HG03565 (cell line): ENCODE measurements at regions not wholly inside any gene's neighbourhood (a gene's known extent, or its start where the extent isn't known, plus 50 kb on each side); places are given as distances from the start of the nearest gene placed in this dataset.

Experiments used
- ATAC-seq: cut with Tn5 transposase; IDR thresholded peaks from one replicate; pipeline ENCODE4 v1.9.1; 2021; ENCODE audit warnings: mild to moderate bottlenecking, moderate library complexity; ENCODE audit not compliant: unreplicated experiment

- ATAC-seq: no peak
Measured at GRCh38 chr2:64848363-64848762, 140.8 kb upstream of the SLC1A4 start.

DNA sequence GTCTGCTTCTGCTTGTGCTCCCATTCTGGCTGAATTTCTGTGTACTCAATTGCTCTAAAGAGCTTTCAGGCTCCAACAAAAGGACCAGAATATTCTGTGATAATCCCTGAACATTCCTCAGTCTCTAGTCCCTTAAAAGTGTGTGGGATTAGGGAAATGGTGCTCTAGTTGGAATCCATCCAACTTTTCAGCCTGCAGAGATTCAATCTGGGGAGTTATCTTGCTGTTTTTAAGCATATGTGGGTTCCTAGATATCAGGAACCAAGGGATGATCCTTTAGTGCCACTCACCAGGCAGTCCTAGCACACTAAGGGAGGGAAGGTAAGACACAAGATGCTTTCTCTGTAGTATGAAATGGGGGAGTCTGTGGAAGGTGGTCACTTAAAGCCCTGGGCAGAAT is 140.3 kb upstream of the SLC1A4 start:
- ATAC-seq: no peak

DNA sequence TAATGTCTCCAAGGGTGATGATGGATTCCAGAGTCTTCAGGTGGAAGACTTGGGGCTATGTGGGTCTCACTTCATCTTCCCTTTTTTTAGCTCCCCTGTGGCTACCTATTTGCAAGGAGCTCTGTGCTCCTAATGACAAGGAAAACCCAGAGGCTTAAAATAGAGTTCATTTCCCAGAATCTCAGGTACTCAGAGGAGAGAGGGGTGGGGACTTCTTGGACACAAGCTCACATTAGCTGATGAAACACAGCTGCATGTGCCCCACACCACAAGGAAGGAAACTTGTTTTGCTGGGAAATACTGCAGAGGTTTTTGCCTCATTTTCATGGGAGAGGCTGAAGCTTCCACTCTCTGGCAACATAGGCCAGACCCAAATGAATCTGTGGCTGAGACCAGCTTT is 138.6 kb upstream of the SLC1A4 start:
- ATAC-seq: no peak

DNA sequence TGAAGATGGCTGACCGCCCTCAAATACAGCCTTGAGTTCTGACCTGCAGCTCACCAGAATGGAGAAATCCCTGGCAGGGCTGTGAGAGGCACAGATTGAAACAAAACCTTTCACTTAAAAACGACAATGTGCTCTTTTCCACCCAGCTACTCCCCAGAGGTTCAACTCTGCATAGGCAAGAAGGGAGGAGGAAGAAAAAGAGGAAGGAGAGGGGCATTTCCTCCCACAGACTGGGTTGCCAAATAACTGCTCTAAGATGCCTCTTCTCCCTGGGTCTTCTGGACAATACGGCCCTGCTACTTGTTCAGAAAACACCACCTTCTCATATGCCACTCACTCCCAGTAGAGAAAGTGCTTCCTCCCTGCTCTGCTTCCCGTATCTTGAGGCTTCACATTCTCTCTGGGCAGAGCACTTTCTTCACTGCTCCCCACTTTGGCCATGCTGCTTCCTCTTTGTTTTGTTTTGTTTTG is 136.4 kb upstream of the SLC1A4 start:
- ATAC-seq: no peak

- ATAC-seq: no peak
Measured at GRCh38 chr2:64853306-64853705, 135.9 kb upstream of the SLC1A4 start.

- ATAC-seq: no peak
Measured at GRCh38 chr2:64853894-64854293, 135.3 kb upstream of the SLC1A4 start.

DNA sequence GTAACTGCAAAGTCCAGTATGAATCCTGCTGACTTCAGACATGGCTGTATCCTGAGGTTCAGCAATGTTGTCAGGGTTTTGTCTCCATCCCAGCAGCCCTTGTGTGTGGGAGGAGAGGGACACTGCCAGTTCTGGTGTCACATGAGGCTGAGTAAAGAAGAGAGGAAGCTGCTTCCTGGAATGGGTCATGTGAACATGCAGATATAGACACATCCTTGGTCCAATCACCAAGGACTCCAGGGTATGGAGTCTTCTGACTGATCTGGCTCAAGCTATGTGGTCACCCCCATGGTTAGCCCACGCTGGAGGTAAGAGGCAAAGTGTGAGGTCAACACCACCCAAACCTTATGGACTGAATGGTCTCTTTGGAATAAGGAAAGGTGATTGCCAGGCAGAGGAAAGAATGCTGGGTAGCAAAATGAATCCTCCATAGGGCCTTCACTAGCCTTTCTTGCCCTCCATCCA is 134.4 kb upstream of the SLC1A4 start:
- ATAC-seq: no peak

DNA sequence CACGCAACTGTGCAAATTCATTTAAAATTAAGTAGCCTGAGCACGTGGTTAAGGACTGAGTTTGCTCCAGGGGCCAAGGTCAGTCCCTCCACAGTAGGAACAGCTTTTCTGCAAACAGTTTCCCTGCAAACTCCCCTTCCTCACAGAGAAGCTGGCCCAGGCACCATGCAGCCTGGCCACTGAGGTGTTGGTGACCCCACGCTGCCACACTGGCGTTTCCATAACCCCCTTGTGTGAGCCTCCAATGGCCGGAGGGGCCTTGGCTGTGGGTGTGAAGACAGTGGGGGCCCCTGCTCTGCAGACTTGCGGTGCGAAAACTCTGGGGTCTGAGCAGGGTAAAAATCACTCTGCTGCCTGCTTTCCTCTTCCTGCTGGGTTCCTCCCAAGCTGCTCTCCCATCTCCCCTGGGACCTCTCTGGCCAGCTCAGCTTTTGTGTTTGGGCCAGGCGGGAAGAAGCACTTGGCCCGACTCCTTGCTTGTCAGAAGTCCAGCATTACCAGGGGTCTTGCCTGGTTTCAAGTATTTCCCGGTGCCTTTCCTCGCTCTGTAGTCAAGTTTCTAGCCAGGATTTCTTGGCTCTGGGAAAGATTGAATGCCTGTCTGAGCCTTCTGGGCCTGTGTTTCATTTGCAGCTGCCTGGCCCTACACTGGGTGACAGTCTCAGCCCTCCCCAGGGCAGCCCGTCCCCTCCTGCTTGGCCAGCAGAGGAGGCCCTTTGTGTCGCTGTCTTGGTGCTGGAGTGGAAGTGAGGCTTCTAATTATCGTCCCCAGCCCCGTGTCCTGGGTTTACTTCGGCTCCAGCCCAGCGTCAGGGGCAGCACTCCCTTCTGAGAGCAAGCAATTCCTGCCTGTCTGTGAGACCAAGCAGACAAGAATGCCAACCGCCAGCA is 131.4 kb upstream of the SLC1A4 start:
- ATAC-seq: no peak

- ATAC-seq: no peak
Measured at GRCh38 chr2:64858541-64859311, 130.5 kb upstream of the SLC1A4 start.

DNA sequence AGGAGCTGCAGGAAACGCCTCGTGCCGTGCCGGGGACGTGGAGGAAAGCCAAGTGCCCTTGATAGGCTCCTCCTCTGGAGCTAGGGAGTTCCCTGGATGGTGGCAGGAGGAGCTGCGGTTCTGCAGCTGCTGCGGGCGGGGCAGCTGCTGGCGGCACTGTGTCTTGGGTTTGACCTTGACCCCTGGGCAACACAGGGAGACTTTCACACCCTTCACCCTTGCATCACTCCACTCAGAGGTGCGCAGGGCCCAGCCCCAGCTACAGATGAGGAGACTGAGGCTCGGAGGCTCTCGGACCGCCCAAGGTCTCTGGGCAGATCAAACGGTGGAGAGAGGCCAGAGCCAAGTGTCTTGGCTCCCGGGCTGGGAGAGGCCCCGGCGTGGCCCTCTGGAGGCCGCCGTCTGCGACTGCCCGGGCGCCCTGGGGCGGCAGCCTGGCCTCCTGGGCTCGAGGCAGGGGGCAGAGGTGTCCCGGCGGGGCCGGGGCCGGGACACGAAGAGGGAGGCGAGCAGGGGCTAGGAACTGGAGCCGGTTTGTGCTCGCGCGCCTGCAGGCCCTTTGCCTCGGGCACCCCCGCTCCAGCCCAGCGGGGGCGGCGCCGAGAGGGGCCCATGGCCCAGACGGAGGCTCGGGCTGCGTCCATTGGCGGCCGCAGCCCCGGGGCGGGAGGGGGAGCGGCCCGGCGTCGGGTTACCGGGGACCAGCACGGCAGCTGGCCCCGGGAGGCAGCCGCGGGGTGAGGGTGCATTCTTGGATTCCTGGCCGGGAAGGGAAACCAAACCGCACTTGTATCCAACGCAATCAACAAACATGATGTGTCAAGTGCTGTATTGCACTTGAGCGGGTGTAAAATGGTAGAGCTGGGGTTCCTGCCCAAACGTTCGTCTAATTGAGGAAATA is 129.6 kb upstream of the SLC1A4 start:
- no peak for ATAC-seq

DNA sequence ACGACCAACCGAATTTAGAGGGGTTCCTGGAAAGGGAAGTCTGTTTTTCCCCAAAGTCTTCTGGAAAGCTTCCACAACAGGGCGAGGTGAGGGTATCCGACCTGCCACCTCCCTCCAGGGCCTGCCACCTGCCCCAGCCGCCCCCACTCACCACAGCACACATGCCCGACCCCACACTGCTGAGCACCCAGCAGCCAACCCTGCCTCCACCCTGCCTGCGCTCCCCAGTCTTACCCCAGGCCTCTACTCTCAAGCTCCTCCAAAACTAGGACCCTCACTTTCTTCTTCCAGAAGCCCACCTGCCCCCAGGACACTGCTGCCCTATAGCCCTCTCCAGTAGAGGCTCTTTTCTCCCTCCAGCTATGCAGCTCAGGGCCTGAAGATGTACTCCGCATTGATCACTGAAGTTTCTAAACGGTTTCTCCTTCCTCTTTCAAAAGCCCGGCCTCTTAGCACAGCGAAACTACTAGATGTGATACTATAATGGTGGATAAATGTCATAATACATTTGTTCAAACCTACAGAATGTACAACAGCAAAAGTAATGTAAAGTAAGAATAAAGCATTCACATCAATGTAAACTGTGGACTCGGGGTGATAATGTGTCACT is 128.8 kb upstream of the SLC1A4 start:
- ATAC-seq: peak; percentile 32

DNA sequence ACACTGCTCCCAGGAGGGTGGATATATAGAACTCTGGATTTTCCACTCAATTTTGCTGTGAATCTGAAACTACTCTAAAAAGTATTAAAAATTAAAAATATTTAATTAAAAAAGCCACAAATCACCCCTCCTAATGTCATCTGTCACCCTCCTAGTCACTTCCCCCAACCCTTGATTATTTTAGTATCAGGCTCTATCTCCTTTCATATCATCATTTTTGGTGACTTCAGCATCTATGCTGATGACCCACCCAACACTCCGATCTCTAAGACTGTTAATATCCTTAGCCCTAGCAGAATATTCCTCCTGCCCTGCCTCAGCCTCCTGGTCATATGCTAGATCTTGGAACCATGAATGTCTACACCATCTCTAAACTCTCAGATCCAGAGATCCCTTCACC is 128.3 kb upstream of the SLC1A4 start:
- ATAC-seq: no peak

DNA sequence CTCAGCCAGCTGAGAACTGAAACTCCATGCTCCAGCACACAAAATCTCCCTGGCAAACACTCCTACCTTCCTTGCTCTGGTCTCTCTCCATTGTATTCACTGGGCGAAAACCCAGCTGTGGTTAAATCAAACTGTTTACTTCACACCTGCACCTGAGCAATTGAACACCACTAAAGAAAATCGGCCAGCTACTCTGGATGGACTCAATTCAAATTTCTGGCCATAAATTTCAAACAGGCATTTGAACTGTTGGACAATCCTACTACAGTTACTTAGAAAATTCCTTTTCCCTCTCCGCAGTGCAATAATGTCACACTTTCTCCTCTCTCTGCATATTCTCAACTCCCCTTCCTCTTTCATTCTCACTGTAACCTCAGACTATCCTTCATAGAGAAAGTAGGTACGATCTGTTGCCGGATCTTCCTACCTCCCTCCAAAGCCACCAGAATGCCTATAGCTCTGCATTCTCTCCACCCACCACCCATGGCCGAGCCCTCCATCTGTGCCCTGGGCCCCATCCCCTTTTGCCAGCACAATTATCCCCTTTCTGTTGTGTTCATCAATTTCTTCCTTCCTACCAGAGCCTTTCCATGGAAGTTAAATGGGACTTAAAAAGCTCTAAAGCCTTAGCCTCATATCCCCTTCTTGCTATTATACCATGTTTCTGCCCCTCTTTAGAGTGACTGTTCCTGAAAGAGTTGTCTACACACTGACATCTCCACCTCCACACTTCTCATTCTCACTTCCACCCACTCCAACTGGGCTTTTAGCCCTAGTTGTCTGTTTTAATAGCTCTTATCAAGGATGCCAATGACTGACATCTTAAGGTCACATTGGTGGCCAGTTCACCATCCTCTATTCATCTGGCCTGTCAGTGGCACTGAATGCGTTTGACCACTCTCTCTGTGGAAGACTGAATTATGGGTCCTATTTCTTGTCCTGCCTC is 127.5 kb upstream of the SLC1A4 start:
- no peak for ATAC-seq

DNA sequence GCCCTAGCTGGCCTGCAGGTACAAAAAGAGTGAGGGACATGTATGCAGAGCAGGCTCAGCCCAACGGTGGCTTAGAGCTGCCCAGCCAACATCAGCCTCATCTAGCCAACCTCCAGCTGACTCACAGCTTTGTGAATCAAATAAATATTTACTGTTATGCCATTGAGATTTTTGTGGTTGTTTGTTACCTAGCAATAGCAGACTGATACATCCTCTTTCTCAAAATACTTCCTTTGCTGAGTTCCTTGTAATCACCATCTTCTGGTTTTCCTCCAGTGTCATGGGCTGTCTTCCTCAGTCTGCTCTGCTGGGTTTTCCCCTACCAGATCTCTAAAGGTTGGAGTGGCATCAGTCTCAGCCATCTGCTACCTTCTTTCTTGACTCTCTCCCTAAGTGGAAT is 126.6 kb upstream of the SLC1A4 start:
- no peak for ATAC-seq

- no peak for ATAC-seq
Measured at GRCh38 chr2:64863097-64863820, 125.9 kb upstream of the SLC1A4 start.

- ATAC-seq: no peak
Measured at GRCh38 chr2:64865073-64865830, 123.9 kb upstream of the SLC1A4 start.

GRCh38 chr2:64865831-64866345 is 123.3 kb upstream of the SLC1A4 start:
- no peak for ATAC-seq

GRCh38 chr2:64866797-64867196 is 122.4 kb upstream of the SLC1A4 start:
- ATAC-seq: no peak
